BJ (cell line): ENCODE measurements at regions not wholly inside any gene's neighbourhood (a gene's known extent, or its start where the extent isn't known, plus 50 kb on each side); places are given as distances from the start of the nearest gene placed in this dataset.

Experiments
- CTCF ChIA-PET: fragments of 350-600 bp; formaldehyde crosslinking; extraction: SDS; loops from one replicate; lab custom pipeline; 2021; ENCODE audit warnings: antibody characterized with exemption, inconsistent platforms; lab: Yijun Ruan, JAX
- POLR2A ChIA-PET: fragments of 300-600 bp; sonication (Branson Sonifier 250); formaldehyde crosslinking; extraction: SDS; loops from one replicate; lab custom pipeline; 2021; ENCODE audit warnings: antibody characterized with exemption; lab: Charles Lee
- DNase-seq: peaks from one replicate; pipeline ENCODE4 v3.0.0-alpha.2; 2011; ENCODE audit warnings: low read depth
- H3K27me3 ChIP-seq: 2 replicates; pipeline ENCODE4 v1.6.0; 2011; ENCODE audit warnings: low read length; ENCODE audit not compliant: control insufficient read depth, insufficient read depth
- H3K36me3 ChIP-seq: 2 replicates; pipeline ENCODE4 v1.5.1; 2011; ENCODE audit warnings: low read length; ENCODE audit not compliant: control insufficient read depth, insufficient read depth
- H3K4me3 ChIP-seq: 2 replicates; pipeline ENCODE4 v1.5.1; 2011; ENCODE audit warnings: low read depth, mild to moderate bottlenecking, control low read depth, low read length
- TF ChIP-seq, protein P1 (sequence below): IDR thresholded peaks from 2 replicates; pipeline ENCODE4 v1.5.1; 2011; ENCODE audit warnings: low read depth, mild to moderate bottlenecking, control low read depth, inconsistent platforms, low read length, moderate library complexity; ENCODE audit not compliant: insufficient read depth

DNA sequence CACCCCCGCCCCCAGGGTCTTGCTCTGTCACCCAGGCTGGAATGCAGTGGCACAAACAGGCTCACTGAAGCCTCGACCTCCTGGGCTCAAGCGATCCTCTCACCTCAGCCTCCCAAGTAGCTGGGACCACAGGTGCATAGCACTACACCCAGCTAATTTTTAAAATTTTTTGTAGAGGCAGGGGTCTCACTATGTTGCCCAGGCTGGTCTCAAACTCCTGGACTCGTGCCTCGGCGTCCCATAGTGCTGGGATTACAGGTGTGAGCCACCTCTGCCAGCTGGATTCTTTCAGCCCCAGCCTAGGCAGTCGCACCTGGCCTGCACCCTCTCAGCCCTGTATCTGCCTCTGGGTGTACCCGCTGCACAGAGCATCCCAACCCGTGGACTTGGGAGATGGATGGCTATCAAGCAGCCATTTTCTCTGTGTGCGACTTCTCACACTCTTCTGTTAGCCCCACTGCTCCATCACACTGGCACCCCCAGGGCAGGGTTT is 166.4 kb upstream of the HAAO start:
- Histone ChIP-seq H3K27me3 (no peaks in the 10 kb centered on the region), H3K36me3 (no peaks in the 10 kb centered on the region), H3K4me3 (no peak overlapping the region)
- POLR2A ChIA-PET: no interaction called here
- CTCF ChIA-PET: interaction anchor here (0.7 to 1.6 kb wide), 3 partner anchors 12 to 525 kb away, joined by 3 to 5 read pairs (median 4); no protein-coding TSS in a partner anchor
- no peak for DNase-seq
- TF ChIP-seq, protein P1, sequence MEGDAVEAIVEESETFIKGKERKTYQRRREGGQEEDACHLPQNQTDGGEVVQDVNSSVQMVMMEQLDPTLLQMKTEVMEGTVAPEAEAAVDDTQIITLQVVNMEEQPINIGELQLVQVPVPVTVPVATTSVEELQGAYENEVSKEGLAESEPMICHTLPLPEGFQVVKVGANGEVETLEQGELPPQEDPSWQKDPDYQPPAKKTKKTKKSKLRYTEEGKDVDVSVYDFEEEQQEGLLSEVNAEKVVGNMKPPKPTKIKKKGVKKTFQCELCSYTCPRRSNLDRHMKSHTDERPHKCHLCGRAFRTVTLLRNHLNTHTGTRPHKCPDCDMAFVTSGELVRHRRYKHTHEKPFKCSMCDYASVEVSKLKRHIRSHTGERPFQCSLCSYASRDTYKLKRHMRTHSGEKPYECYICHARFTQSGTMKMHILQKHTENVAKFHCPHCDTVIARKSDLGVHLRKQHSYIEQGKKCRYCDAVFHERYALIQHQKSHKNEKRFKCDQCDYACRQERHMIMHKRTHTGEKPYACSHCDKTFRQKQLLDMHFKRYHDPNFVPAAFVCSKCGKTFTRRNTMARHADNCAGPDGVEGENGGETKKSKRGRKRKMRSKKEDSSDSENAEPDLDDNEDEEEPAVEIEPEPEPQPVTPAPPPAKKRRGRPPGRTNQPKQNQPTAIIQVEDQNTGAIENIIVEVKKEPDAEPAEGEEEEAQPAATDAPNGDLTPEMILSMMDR: no peak

DNA sequence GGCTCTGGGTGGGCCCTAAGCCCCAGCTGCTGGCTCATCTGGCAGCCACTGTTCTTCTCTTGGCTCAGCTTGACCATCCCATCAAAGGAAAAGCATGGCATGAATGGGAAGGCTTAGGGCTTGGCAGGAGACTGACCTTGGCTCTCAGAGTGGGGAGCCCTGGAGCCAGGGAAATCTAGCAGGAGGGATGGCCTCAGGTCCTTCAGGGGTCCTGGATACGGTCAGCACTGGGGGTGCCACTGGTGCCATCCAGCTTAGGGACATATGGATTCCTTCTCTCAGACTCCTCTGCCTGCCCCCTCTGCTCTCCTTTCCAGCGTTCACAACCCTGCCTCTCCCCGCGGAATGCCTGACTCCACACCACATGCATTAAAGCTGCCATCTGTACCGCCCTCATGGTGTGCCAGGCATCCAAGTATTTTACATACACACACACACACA is 165.5 kb upstream of the HAAO start:
- Histone ChIP-seq H3K27me3 (no peaks in the 10 kb centered on the region), H3K36me3 (no peaks in the 10 kb centered on the region), H3K4me3 (no peak overlapping the region)
- TF ChIP-seq, protein P1: no peak
- POLR2A ChIA-PET: no interaction called here
- CTCF ChIA-PET: interaction anchor here (0.7 to 1.6 kb wide), 4 partner anchors 10 to 526 kb away, joined by 3 to 7 read pairs (median 4); no protein-coding TSS in a partner anchor
- DNase-seq: no peak

DNA sequence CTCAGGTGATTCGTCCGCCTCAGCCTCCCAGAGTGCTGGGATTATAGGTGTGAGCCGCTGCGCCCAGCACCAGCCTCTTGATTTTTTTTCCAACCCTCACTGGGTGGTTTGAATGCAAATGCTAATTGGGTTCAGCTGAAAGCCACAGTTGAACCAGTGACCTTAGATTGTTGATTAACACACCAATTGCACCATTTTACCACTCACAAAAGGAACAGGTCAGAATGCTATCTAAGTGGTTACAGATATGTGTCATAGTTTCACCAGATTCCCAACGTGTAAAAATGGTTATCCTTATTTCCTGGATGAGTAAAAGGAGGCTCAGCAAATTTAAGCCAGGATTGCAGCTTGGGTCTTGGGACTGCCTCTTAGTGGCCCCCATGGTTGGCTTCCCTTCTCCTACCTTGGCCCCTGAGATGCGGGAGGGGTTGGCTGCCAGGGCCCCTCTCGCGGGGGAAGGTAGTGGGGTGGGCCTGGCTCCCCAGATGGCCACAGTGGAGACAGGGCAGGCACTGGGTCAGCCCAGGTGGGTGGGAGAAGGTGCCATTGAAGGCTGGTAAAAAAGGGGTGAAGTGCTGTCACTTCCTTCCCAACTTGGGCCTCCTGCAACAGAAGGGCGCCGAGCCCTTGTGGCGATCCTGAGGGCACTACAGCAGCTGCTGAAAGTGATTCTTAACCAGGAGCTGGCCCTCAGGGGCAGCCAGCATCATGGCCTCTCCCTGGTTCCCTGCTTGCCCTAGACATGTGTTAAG is 164.9 kb upstream of the HAAO start:
- Histone ChIP-seq H3K36me3 (no peaks in the 10 kb centered on the region), H3K4me3 (no peak overlapping the region), H3K27me3 (no peaks in the 10 kb centered on the region)
- POLR2A ChIA-PET: no interaction called here
- TF ChIP-seq, protein P1: no peak
- DNase-seq: no peak
- CTCF ChIA-PET: interaction anchor here (0.9 to 1.6 kb wide), 3 partner anchors 10 to 263 kb away, joined by 3 to 7 read pairs (median 5); no protein-coding TSS in a partner anchor

GRCh38 chr2:42954227-42954962 is 162.0 kb upstream of the HAAO start:
- H3K27me3 ChIP-seq: no peaks in the 10 kb centered on the region
- no peak overlapping the region for H3K4me3 ChIP-seq
- TF ChIP-seq, protein P1: 0 out of 2 replicates have a peak, but pooled peaks have one; percentile 10
- ChIA-PET POLR2A (interaction anchor here (0.8 to 1.0 kb wide), 2 partner anchors 268 to 273 kb away, joined by 3 to 5 read pairs; no protein-coding TSS in a partner anchor), CTCF (interaction anchor here (0.5 to 3.2 kb wide), 8 partner anchors 10 to 341 kb away, joined by 3 to 21 read pairs (median 3); no protein-coding TSS in a partner anchor)
- H3K36me3 ChIP-seq: no peaks in the 10 kb centered on the region
- no peak for DNase-seq

GRCh38 chr2:42953216-42953615 is 160.8 kb upstream of the HAAO start:
- Histone ChIP-seq H3K27me3 (no peaks in the 10 kb centered on the region), H3K4me3 (no peak overlapping the region), H3K36me3 (no peaks in the 10 kb centered on the region)
- ChIA-PET CTCF (no interaction called here), POLR2A (no interaction called here)
- TF ChIP-seq, protein P1: no peak
- DNase-seq: no peak
